Loucy (cell line): ENCODE measurements at regions not wholly inside any gene's neighbourhood (a gene's known extent, or its start where the extent isn't known, plus 50 kb on each side); places are given as distances from the start of the nearest gene placed in this dataset.

Experiments
- H2AFZ ChIP-seq: fragments of 200-600 bp; sonication (generic); 2 replicates; pipeline ENCODE4 v1.6.0; 2016; ENCODE audit warnings: antibody characterized with exemption, mild to moderate bottlenecking, low read length, moderate library complexity
- H3F3A ChIP-seq: fragments of 200-600 bp; 2 replicates; pipeline ENCODE4 v1.6.0; 2016; ENCODE audit warnings: antibody characterized with exemption, low read depth, mild to moderate bottlenecking
- H3K27me3 ChIP-seq: fragments of 200-600 bp; sonication (generic); 2 replicates; pipeline ENCODE4 v1.6.1; 2014; ENCODE audit warnings: low read length, mild to moderate bottlenecking; ENCODE audit not compliant: insufficient read depth, poor library complexity, severe bottlenecking
- H3K36me3 ChIP-seq: fragments of 200-600 bp; sonication (generic); 2 replicates; pipeline ENCODE4 v1.6.1; 2016; ENCODE audit warnings: low read length; ENCODE audit not compliant: insufficient read depth
- H3K4me1 ChIP-seq: fragments of 200-600 bp; sonication (generic); 2 replicates; pipeline ENCODE4 v1.5.1; 2014; ENCODE audit warnings: low read length, mild to moderate bottlenecking; ENCODE audit not compliant: insufficient read depth, poor library complexity, severe bottlenecking
- H3K4me2 ChIP-seq: fragments of 200-600 bp; sonication (generic); 2 replicates; pipeline ENCODE4 v1.6.0; 2014; ENCODE audit warnings: antibody characterized with exemption, low read length, low read depth, mild to moderate bottlenecking; ENCODE audit not compliant: poor library complexity, severe bottlenecking
- H3K4me3 ChIP-seq: fragments of 200-600 bp; sonication (generic); 2 replicates; pipeline ENCODE4 v1.5.1; 2014; ENCODE audit warnings: low read length, mild to moderate bottlenecking, mixed read lengths; ENCODE audit not compliant: poor library complexity, severe bottlenecking
- H3K79me2 ChIP-seq: fragments of 200-600 bp; sonication (generic); 2 replicates; pipeline ENCODE4 v1.6.1; 2014; ENCODE audit warnings: low read length; ENCODE audit not compliant: insufficient read depth
- H3K9ac ChIP-seq: fragments of 200-600 bp; sonication (generic); 2 replicates; pipeline ENCODE4 v1.6.0; 2014; ENCODE audit warnings: mild to moderate bottlenecking, low read depth, low read length, moderate library complexity; ENCODE audit not compliant: poor library complexity, severe bottlenecking
- H3K9me2 ChIP-seq: fragments of 200-600 bp; sonication (generic); replicated peaks from 2 replicates; pipeline ENCODE4 v1.6.1; 2016; ENCODE audit warnings: low read depth, low read length, mixed read lengths
- H3K9me3 ChIP-seq: fragments of 200-600 bp; sonication (generic); 2 replicates; pipeline ENCODE4 v1.6.1; 2014; ENCODE audit warnings: mild to moderate bottlenecking, antibody characterized with exemption, low read length, low read depth; ENCODE audit not compliant: insufficient read depth
- H4K20me1 ChIP-seq: fragments of 200-600 bp; sonication (generic); 2 replicates; pipeline ENCODE4 v1.6.0; 2014; ENCODE audit warnings: antibody characterized with exemption, low read length, mild to moderate bottlenecking; ENCODE audit not compliant: insufficient read depth, poor library complexity, severe bottlenecking
- CTCF ChIP-seq: fragments of 200-600 bp; sonication (generic); conservative IDR thresholded peaks from 2 replicates; pipeline ENCODE4 v1.5.1; 2014; ENCODE audit warnings: mild to moderate bottlenecking, antibody characterized with exemption, low read length
- EZH2phosphoT487 ChIP-seq: fragments of 200-600 bp; IDR thresholded peaks from 2 replicates; pipeline ENCODE4 v1.6.1; 2018; ENCODE audit warnings: antibody characterized with exemption, mild to moderate bottlenecking, moderate library complexity, borderline replicate concordance

- no peaks in the 10 kb centered on the region for H3K4me1 ChIP-seq
- no peak overlapping the region for H3K4me2 ChIP-seq
- H3K79me2 ChIP-seq: no peaks in the 10 kb centered on the region
- H3K27me3 ChIP-seq: no peaks in the 10 kb centered on the region
- no peaks in the 10 kb centered on the region for H3K9me3 ChIP-seq
- TF ChIP-seq CTCF (no peak), EZH2phosphoT487 (no peak)
- no peaks in the 10 kb centered on the region for H3K9me2 ChIP-seq
- H3F3A ChIP-seq: no peaks in the 10 kb centered on the region
- no peak overlapping the region for H3K4me3 ChIP-seq
- no peaks in the 10 kb centered on the region for H3K36me3 ChIP-seq
- H3K9ac ChIP-seq: no peak overlapping the region
- H2AFZ ChIP-seq: no peak overlapping the region
- H4K20me1 ChIP-seq: no peaks in the 10 kb centered on the region
Measured at GRCh38 chr11:38788561-38788960, 2190.5 kb upstream of the RAG2 start.

- no peak overlapping the region for H3K4me3 ChIP-seq
- no peaks in the 10 kb centered on the region for H3K79me2 ChIP-seq
- H4K20me1 ChIP-seq: no peaks in the 10 kb centered on the region
- H3K4me1 ChIP-seq: no peaks in the 10 kb centered on the region
- TF ChIP-seq CTCF (no peak), EZH2phosphoT487 (no peak)
- H3K9ac ChIP-seq: no peak overlapping the region
- H3K9me2 ChIP-seq: no peaks in the 10 kb centered on the region
- no peak overlapping the region for H3K4me2 ChIP-seq
- no peak overlapping the region for H2AFZ ChIP-seq
- H3K9me3 ChIP-seq: no peaks in the 10 kb centered on the region
- H3F3A ChIP-seq: no peaks in the 10 kb centered on the region
- no peaks in the 10 kb centered on the region for H3K36me3 ChIP-seq
- H3K27me3 ChIP-seq: no peaks in the 10 kb centered on the region
Measured at GRCh38 chr11:38784164-38784563, 2186.1 kb upstream of the RAG2 start.

GRCh38 chr11:38766796-38767195 lies 2168.8 kb upstream of the RAG2 start:
- Histone ChIP-seq H4K20me1 (no peaks in the 10 kb centered on the region), H3K4me1 (no peaks in the 10 kb centered on the region), H3K9ac (no peak overlapping the region), H3F3A (no peaks in the 10 kb centered on the region), H3K9me2 (no peaks in the 10 kb centered on the region), H3K79me2 (no peaks in the 10 kb centered on the region), H3K9me3 (no peaks in the 10 kb centered on the region), H3K4me2 (no peak overlapping the region), H3K36me3 (no peaks in the 10 kb centered on the region), H3K27me3 (no peaks in the 10 kb centered on the region), H3K4me3 (no peak overlapping the region), H2AFZ (no peak overlapping the region)
- TF ChIP-seq CTCF (no peak), EZH2phosphoT487 (no peak)
